Kidney (tissue), 13 donors: ENCODE measurements at regions not wholly inside any gene's neighbourhood (a gene's known extent, or its start where the extent isn't known, plus 50 kb on each side); places are given as distances from the start of the nearest gene placed in this dataset.
A peak's percentile ranks its signal among the peaks of the same experiment; 100 is the strongest.
"Not testable (repeated sequence)": the region's sequence is repeated elsewhere in the genome, so short reads cannot be mapped to it uniquely, and the experiment has no call there.

ENCODE experiments used
- DNase-seq, 5 donors: peaks; one replicate each; pipeline ENCODE4 v3.0.0-alpha.2; 2013 to 2020
- FAIRE-seq: peaks from 2 replicates; lab custom pipeline; 2012; peaks lifted over from hg19 to GRCh38; lab: Jason Lieb, UNC
- H3K27ac ChIP-seq, 2 donors: one replicate each; pipeline ENCODE4 v1.7.0; 2013; ENCODE audit warnings: low read depth in 2 of 2, low read length in 2 of 2, inconsistent platforms in 1 of 2
- H3K27me3 ChIP-seq: one replicate; pipeline ENCODE4 v1.7.1; 2013; ENCODE audit warnings: low read length, inconsistent platforms; ENCODE audit not compliant: control insufficient read depth, insufficient read depth
- H3K36me3 ChIP-seq, 3 donors: one replicate each; pipeline versions ENCODE4 v1.7.0 to v1.7.1; 2013; ENCODE audit warnings: low read length in 3 of 3, control low read depth in 1 of 3, inconsistent platforms in 1 of 3; ENCODE audit not compliant: insufficient read depth in 3 of 3, control insufficient read depth in 2 of 3
- H3K4me1 ChIP-seq, 3 donors: one replicate each; pipeline versions ENCODE4 v1.7.0 to v1.7.1; 2013; ENCODE audit warnings: low read length in 3 of 3, inconsistent platforms in 1 of 3, low read depth in 1 of 3; ENCODE audit not compliant: control insufficient read depth in 2 of 3, insufficient read depth in 2 of 3
- H3K4me3 ChIP-seq, 3 donors: one replicate each; pipeline versions ENCODE4 v1.7.0 to v1.8.1; 2013; ENCODE audit warnings: low read length in 3 of 3, control low read depth in 1 of 3, inconsistent platforms in 1 of 3
- H3K9ac ChIP-seq, 3 donors: one replicate each; pipeline versions ENCODE4 v1.7.0 to v1.7.1; 2013; ENCODE audit warnings: low read length in 3 of 3, control low read depth in 1 of 3, inconsistent platforms in 1 of 3
- H3K9me3 ChIP-seq, 3 donors: one replicate each; pipeline versions ENCODE4 v1.7.0 to v1.7.1; 2013; ENCODE audit warnings: low read length in 3 of 3, control low read depth in 1 of 3, inconsistent platforms in 1 of 3; ENCODE audit not compliant: control insufficient read depth in 2 of 3, insufficient read depth in 1 of 3
- intact Hi-C: fragments of 100-400 bp; cut with DNase I; formaldehyde crosslinking; loops from one replicate; pipeline ENCODE4 v1.11.1; 2022
- TF ChIP-seq, protein P1 (sequence below): IDR thresholded peaks from 3 replicates; pipeline ENCODE4 v1.5.1; 2012; ENCODE audit warnings: mild to moderate bottlenecking, moderate library complexity, borderline replicate concordance; ENCODE audit not compliant: insufficient read depth; ENCODE audit errors: extremely low read depth
- donor health status: control.
- donor health status: control.
- donor health status: control.
- donor health status: control.
- donor health status: control.
- donor health status: DM: yes; HTN: yes; CAD: no.
- donor health status: Normal renal cell carcinoma (clear cell type).

- no peak for FAIRE-seq
- H3K27me3 ChIP-seq, result no peaks in the 10 kb centered on the region
- no peaks in the 10 kb centered on the region for H3K36me3 ChIP-seq
- no peak overlapping the region for H3K4me3 ChIP-seq
- DNase-seq, result no peak
- TF ChIP-seq, protein P1, sequence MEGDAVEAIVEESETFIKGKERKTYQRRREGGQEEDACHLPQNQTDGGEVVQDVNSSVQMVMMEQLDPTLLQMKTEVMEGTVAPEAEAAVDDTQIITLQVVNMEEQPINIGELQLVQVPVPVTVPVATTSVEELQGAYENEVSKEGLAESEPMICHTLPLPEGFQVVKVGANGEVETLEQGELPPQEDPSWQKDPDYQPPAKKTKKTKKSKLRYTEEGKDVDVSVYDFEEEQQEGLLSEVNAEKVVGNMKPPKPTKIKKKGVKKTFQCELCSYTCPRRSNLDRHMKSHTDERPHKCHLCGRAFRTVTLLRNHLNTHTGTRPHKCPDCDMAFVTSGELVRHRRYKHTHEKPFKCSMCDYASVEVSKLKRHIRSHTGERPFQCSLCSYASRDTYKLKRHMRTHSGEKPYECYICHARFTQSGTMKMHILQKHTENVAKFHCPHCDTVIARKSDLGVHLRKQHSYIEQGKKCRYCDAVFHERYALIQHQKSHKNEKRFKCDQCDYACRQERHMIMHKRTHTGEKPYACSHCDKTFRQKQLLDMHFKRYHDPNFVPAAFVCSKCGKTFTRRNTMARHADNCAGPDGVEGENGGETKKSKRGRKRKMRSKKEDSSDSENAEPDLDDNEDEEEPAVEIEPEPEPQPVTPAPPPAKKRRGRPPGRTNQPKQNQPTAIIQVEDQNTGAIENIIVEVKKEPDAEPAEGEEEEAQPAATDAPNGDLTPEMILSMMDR, result no peak
- no peak overlapping the region for H3K9ac ChIP-seq
- H3K27ac ChIP-seq, result no peak overlapping the region
- no peaks in the 10 kb centered on the region for H3K9me3 ChIP-seq
- no peaks in the 10 kb centered on the region for H3K4me1 ChIP-seq
- intact Hi-C loops, result no loop called here
Observed at GRCh38 chr9:75551861-75552260, 338.6 kb upstream of the PCSK5 start.

GRCh38 chr9:75552941-75553340 lies 337.5 kb upstream of the PCSK5 start:
- TF ChIP-seq, protein P1, result no peak
- Histone ChIP-seq H3K4me3 (no peak overlapping the region), H3K9ac (no peak overlapping the region), H3K27ac (no peak overlapping the region), H3K4me1 (no peaks in the 10 kb centered on the region), H3K9me3 (no peaks in the 10 kb centered on the region), H3K36me3 (no peaks in the 10 kb centered on the region), H3K27me3 (no peaks in the 10 kb centered on the region)
- intact Hi-C loops, result no loop called here
- DNase-seq (no peak), FAIRE-seq (no peak)

- H3K9me3 ChIP-seq, FAIRE-seq, intact Hi-C loops, H3K4me1 ChIP-seq, H3K27me3 ChIP-seq, H3K27ac ChIP-seq, H3K9ac ChIP-seq, H3K4me3 ChIP-seq, H3K36me3 ChIP-seq: not testable (repeated sequence)
- peak in 2 of 5 donors; percentile 29 for DNase-seq
Observed at GRCh38 chr9:75566813-75567212, 323.7 kb upstream of the PCSK5 start.

- DNase-seq (peak in 2 of 5 donors; percentile 4 to 13), FAIRE-seq (no peak)
- no peak overlapping the region for H3K4me3 ChIP-seq
- no peaks in the 10 kb centered on the region for H3K36me3 ChIP-seq
- no peak overlapping the region for H3K9ac ChIP-seq
- H3K27ac ChIP-seq, result no peak overlapping the region
- no peaks in the 10 kb centered on the region for H3K27me3 ChIP-seq
- H3K4me1 ChIP-seq, result no peaks in the 10 kb centered on the region
- intact Hi-C loops, result no loop called here
- H3K9me3 ChIP-seq, result no peaks in the 10 kb centered on the region
- TF ChIP-seq, protein P1, result no peak
Observed at GRCh38 chr9:75570538-75570937, 319.9 kb upstream of the PCSK5 start.
